Nephron progenitor cell (in vitro differentiated cells): ENCODE measurements at regions not wholly inside any gene's neighbourhood (a gene's known extent, or its start where the extent isn't known, plus 50 kb on each side); places are given as distances from the start of the nearest gene placed in this dataset.

Experiments used
- DNase-seq: peaks from one replicate; pipeline ENCODE4 v3.0.0; 2021
- H3K27ac Mint-ChIP-seq: 2 replicates; pipeline ENCODE4 v1.8.0; 2021; ENCODE audit warnings: mild to moderate bottlenecking, moderate library complexity, mixed read lengths
- H3K27me3 Mint-ChIP-seq: 2 replicates; pipeline ENCODE4 v1.8.0; 2021; ENCODE audit warnings: mild to moderate bottlenecking, low read depth, mixed read lengths; ENCODE audit not compliant: poor library complexity
- H3K36me3 Mint-ChIP-seq: 2 replicates; pipeline ENCODE4 v1.8.0; 2021; ENCODE audit warnings: low read depth, mixed read lengths
- H3K4me1 Mint-ChIP-seq: 2 replicates; pipeline ENCODE4 v1.8.0; 2021; ENCODE audit warnings: mixed read lengths
- H3K4me3 Mint-ChIP-seq: 2 replicates; pipeline ENCODE4 v1.8.0; 2021; ENCODE audit warnings: mild to moderate bottlenecking, moderate library complexity, mixed read lengths
- H3K9me3 Mint-ChIP-seq: 2 replicates; pipeline ENCODE4 v1.8.0; 2021; ENCODE audit warnings: mild to moderate bottlenecking, moderate library complexity, mixed read lengths
- CTCF ChIP-seq: fragments of 200-600 bp; sonication (generic); IDR thresholded peaks from 2 replicates; pipeline ENCODE4 v1.5.0; 2021; ENCODE audit warnings: antibody characterized with exemption

GRCh38 chr7:112556633-112557032 lies 75.8 kb downstream of the LSMEM1 start:
- H3K9me3 Mint-ChIP-seq, result no peaks in the 10 kb centered on the region
- H3K27ac Mint-ChIP-seq, result no peak overlapping the region
- H3K27me3 Mint-ChIP-seq, result peaks cover 9% of the 10 kb centered on the region
- no peaks in the 10 kb centered on the region for H3K36me3 Mint-ChIP-seq
- no peak overlapping the region for H3K4me3 Mint-ChIP-seq
- DNase-seq, result no peak
- no peak for TF ChIP-seq CTCF
- H3K4me1 Mint-ChIP-seq, result no peaks in the 10 kb centered on the region

GRCh38 chr7:112566442-112567324 lies 85.9 kb downstream of the LSMEM1 start:
- H3K27me3 Mint-ChIP-seq, result no peaks in the 10 kb centered on the region
- no peak overlapping the region for H3K27ac Mint-ChIP-seq
- TF ChIP-seq CTCF, result no peak
- H3K4me3 Mint-ChIP-seq, result no peak overlapping the region
- H3K36me3 Mint-ChIP-seq, result no peaks in the 10 kb centered on the region
- H3K4me1 Mint-ChIP-seq, result peaks cover 12% of the 10 kb centered on the region
- no peak for DNase-seq
- no peaks in the 10 kb centered on the region for H3K9me3 Mint-ChIP-seq

- no peak for DNase-seq
These were observed 86.6 kb downstream of the LSMEM1 start for GRCh38 chr7:112567388-112567787.

GRCh38 chr7:112571852-112572607 lies 91.2 kb downstream of the LSMEM1 start:
- no peak for TF ChIP-seq CTCF
- no peak for DNase-seq
- no peaks in the 10 kb centered on the region for H3K36me3 Mint-ChIP-seq
- H3K9me3 Mint-ChIP-seq, result peaks cover 12% of the 10 kb centered on the region
- H3K27me3 Mint-ChIP-seq, result no peaks in the 10 kb centered on the region
- H3K27ac Mint-ChIP-seq, result no peak overlapping the region
- H3K4me1 Mint-ChIP-seq, result no peaks in the 10 kb centered on the region
- H3K4me3 Mint-ChIP-seq, result no peak overlapping the region

More at GRCh38 chr7:112567388-112567787, 86.6 kb downstream of the LSMEM1 start:
- Mint-ChIP-seq H3K27me3 (no peaks in the 10 kb centered on the region), H3K9me3 (no peaks in the 10 kb centered on the region), H3K36me3 (no peaks in the 10 kb centered on the region), H3K4me3 (no peak overlapping the region), H3K27ac (no peak overlapping the region), H3K4me1 (peaks cover 12% of the 10 kb centered on the region)
- no peak for TF ChIP-seq CTCF

GRCh38 chr7:112572669-112573301 lies 92.0 kb downstream of the LSMEM1 start:
- no peaks in the 10 kb centered on the region for H3K4me1 Mint-ChIP-seq
- no peak for TF ChIP-seq CTCF
- no peak overlapping the region for H3K27ac Mint-ChIP-seq
- H3K4me3 Mint-ChIP-seq, result no peak overlapping the region
- no peaks in the 10 kb centered on the region for H3K36me3 Mint-ChIP-seq
- H3K27me3 Mint-ChIP-seq, result no peaks in the 10 kb centered on the region
- peaks cover 12% of the 10 kb centered on the region for H3K9me3 Mint-ChIP-seq
- no peak for DNase-seq
